GM10266 (cell line): ENCODE measurements at regions not wholly inside any gene's neighbourhood (a gene's known extent, or its start where the extent isn't known, plus 50 kb on each side); places are given as distances from the start of the nearest gene placed in this dataset.

Experiments
- DNase-seq: peaks from one replicate; pipeline ENCODE4 v3.0.0; 2012; ENCODE audit errors: extremely low spot score
- TF ChIP-seq, protein P1 (sequence below): IDR thresholded peaks from 2 replicates; pipeline ENCODE4 v1.5.1; 2012; ENCODE audit warnings: mild to moderate bottlenecking, low read depth; ENCODE audit not compliant: control insufficient read depth, insufficient read depth; ENCODE audit errors: missing control alignments

DNA sequence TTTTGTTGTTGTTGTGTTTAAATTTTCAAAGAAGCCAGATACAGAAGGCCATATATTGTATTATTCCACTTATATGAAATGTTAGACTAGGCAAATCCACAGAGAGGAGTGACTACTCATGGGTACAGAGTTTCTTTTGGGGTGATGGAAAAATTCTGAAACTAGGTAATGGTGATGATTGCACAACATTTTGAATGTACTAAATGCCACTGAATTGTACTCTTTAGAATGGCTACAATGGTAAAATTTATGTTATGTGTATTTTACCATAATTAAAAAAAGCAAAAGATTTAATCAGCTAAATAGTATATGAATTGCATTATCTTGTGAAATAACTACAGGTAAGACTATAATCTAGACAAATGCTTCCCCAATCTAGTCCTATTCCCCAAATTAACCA lies 733.6 kb upstream of the TMEM132C start:
- DNase-seq, result no peak
- TF ChIP-seq, protein P1, sequence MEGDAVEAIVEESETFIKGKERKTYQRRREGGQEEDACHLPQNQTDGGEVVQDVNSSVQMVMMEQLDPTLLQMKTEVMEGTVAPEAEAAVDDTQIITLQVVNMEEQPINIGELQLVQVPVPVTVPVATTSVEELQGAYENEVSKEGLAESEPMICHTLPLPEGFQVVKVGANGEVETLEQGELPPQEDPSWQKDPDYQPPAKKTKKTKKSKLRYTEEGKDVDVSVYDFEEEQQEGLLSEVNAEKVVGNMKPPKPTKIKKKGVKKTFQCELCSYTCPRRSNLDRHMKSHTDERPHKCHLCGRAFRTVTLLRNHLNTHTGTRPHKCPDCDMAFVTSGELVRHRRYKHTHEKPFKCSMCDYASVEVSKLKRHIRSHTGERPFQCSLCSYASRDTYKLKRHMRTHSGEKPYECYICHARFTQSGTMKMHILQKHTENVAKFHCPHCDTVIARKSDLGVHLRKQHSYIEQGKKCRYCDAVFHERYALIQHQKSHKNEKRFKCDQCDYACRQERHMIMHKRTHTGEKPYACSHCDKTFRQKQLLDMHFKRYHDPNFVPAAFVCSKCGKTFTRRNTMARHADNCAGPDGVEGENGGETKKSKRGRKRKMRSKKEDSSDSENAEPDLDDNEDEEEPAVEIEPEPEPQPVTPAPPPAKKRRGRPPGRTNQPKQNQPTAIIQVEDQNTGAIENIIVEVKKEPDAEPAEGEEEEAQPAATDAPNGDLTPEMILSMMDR, result no peak

DNA sequence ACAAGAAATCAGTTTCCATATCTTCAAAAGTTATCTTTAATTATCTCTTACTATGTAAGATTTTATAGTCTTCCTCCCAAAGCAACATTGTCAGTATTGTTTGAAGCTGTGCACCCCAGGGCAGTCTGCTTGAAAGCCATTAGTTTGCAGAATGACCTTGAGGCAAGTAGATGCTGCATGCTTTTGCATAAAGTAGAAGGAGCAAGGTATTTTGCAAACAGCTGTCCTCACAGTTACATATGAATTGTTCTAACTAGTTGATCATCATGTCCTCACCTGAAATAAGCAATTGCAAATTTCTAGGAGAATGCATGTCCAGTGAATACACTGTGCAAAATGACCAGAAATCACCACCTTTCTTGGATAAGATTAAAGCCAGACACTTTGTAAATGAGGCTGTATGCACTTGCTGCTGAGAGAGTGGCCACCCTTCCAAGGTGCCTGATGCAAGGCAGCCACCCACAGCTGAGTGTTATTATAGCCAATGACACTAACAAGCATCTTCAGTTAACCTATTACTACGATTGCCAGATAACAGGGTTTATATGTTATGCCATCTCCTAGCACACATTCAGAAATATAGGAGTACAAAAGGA lies 730.0 kb upstream of the TMEM132C start:
- no peak for DNase-seq
- TF ChIP-seq, protein P1, result no peak

DNA sequence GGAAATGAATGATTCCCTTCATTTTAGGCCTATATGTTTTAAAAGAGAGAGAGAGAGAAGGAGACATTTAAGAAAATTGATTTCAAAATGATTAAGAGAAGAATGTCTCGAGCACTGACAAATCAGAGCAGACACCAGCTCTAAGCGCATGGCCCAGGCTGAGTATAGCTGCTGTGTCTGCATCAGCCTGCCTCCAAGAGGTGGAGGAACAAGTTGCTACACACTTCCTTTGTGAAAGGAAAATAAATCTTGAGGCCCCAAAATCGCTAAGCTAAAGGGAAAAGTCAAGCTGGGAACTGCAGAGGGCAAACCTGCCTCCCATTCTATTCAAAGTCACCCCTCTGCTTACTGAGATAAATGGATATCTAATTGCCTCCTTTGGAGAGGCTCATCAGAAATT lies 728.7 kb upstream of the TMEM132C start:
- DNase-seq, result no peak
- TF ChIP-seq, protein P1, result no peak

DNA sequence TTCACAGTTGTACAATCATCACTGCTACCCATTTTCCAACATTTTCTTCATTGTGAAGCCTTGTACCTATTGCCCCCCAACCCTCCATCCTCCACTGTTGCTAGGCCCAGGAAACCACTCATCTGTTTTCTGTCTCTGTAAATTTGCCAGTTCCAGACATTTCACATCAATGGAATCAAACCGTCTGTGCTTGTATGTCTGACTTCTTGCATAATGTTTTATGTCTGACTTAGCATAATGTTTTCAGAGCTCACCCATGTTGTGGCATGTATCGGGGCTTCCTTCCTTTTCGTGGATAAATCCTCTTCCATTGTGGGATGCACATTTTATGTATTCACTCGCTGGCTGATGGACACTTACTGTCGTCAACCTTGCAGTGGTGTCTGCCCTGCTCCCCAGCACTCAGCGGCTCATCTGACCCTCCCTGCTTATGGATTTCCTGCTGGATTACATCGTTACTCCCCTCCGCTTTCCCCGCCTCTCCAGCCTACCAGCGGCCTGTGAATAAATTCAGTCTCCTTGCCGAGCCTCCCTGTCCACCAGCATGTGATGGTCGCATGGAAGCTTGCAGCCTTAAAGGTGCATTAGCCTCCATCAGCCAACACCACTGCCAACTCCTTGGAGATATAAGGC lies 727.6 kb upstream of the TMEM132C start:
- DNase-seq, result no peak
- TF ChIP-seq, protein P1, result no peak

DNA sequence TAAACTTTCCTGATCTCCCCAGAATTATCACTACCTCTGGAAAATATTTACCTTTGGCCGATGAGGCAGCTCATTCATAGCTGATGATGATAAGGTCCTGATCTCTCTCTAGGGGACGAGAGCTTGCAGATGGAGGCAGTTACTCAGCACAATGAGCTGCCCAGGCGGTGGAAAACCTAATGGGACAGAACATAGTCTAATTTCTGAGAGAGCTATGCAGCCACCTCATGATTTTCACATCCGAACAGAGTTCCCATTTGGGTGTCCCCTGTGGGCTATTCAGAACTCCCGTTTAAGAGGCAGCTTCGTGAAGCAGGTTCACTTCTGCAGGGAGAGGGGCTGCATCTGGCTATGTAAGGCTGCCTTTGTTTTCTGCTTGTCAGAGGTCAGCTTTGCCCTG lies 724.6 kb upstream of the TMEM132C start:
- TF ChIP-seq, protein P1, result no peak
- DNase-seq, result no peak

DNA sequence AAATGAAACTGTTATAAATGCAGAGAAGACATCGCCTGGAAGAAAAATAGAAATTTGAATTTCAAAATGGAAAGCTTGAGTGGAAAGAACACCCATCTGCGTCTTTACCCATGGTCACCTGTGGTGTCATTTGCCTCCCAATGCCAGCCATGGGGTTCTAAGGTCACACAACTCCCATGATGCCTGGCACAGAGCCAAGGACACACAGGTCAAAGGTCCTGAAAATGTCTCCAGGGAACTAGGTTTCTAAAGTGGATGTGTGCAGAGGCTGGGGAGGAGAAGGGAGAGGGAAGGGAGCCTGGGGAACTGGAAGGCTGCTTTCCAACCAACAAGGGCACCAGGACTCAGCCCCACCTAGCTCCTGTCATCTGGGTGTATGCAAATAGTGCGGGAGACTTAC lies 724.0 kb upstream of the TMEM132C start:
- DNase-seq, result no peak
- TF ChIP-seq, protein P1, result no peak

DNA sequence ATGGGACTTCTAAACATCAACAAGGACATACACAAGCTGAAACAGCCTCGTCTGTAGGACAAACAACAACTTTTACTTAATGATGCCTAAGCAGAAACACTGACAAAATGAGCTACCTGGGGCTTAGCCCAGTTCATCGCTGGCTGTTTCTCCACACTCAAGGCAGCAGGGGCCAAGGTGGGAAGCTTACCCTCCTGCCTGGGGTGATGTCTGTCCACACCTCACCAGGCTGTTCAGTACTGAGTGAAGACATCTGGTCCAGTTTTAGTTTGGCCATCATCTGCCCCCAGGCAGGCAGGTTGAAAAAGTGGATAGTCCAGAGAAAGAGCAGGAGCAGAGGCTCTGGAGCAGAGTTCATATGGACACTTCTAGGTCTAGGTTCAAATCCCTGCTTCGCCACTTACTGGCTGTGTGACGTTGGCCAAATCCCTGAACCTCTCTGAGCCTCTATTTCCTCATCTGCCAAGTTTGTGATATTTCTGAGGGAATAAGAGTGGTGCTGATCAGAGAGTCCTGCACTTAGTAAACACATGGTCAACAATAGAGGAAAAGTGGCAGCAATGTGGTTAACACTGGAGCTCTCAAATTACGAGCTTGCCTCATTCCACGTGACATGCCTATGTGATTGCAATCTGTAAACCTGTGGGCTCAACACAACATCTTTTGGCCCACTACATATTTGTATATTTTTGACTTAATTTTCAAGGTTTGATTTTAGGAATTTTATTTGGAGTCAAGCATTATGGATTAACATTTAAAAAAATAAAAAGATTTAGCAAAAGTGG lies 720.1 kb upstream of the TMEM132C start:
- TF ChIP-seq, protein P1, result no peak
- no peak for DNase-seq
